Panc1 (cell line): ENCODE measurements at regions not wholly inside any gene's neighbourhood (a gene's known extent, or its start where the extent isn't known, plus 50 kb on each side); places are given as distances from the start of the nearest gene placed in this dataset.

Experiments used
- POLR2AphosphoS5 ChIP-seq: IDR thresholded peaks from 2 replicates; pipeline ENCODE4 v1.6.1; 2012; ENCODE audit warnings: mild to moderate bottlenecking, low read depth, low read length, moderate library complexity
- SIN3A ChIP-seq: IDR thresholded peaks from 2 replicates; pipeline ENCODE4 v1.6.1; 2012; ENCODE audit warnings: low read depth, mild to moderate bottlenecking, low read length, moderate library complexity, borderline replicate concordance; ENCODE audit not compliant: insufficient read depth
- TF ChIP-seq, protein P1 (sequence below): fragments of 450-650 bp; IDR thresholded peaks from 2 replicates; pipeline ENCODE4 v1.5.1; 2017; ENCODE audit warnings: mild to moderate bottlenecking
- TF ChIP-seq, protein P2 (sequence below), 2 experiments: IDR thresholded peaks; 2 replicates each; pipeline ENCODE4 v1.6.1; 2011 to 2012; ENCODE audit warnings: low read depth in 2 of 2, control low read depth in 1 of 2, low read length in 1 of 2, mild to moderate bottlenecking in 1 of 2, moderate library complexity in 1 of 2; ENCODE audit not compliant: insufficient read depth in 1 of 2

DNA sequence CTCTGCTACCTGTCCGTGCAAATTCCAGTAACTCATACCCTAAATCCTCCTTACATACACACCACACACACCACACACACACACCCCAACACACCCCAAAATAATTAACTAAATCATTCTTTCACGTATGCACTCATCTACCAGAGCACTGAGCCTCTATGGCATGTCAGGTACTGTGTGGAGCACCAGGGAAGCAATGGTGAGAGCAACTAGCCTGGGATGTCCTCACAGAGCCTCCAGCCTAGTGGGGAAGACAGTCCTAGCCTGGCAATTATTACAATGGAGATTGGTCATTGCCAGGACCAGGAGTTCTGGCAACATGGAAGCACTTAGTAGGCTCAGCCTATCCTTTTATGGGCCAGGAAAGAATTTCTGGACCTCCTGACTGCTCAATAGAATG is 72.7 kb upstream of the LCLAT1 start:
- TF ChIP-seq, protein P1, sequence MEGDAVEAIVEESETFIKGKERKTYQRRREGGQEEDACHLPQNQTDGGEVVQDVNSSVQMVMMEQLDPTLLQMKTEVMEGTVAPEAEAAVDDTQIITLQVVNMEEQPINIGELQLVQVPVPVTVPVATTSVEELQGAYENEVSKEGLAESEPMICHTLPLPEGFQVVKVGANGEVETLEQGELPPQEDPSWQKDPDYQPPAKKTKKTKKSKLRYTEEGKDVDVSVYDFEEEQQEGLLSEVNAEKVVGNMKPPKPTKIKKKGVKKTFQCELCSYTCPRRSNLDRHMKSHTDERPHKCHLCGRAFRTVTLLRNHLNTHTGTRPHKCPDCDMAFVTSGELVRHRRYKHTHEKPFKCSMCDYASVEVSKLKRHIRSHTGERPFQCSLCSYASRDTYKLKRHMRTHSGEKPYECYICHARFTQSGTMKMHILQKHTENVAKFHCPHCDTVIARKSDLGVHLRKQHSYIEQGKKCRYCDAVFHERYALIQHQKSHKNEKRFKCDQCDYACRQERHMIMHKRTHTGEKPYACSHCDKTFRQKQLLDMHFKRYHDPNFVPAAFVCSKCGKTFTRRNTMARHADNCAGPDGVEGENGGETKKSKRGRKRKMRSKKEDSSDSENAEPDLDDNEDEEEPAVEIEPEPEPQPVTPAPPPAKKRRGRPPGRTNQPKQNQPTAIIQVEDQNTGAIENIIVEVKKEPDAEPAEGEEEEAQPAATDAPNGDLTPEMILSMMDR: no peak
- TF ChIP-seq SIN3A: no peak
- no peak for TF ChIP-seq POLR2AphosphoS5
- TF ChIP-seq, protein P2, sequence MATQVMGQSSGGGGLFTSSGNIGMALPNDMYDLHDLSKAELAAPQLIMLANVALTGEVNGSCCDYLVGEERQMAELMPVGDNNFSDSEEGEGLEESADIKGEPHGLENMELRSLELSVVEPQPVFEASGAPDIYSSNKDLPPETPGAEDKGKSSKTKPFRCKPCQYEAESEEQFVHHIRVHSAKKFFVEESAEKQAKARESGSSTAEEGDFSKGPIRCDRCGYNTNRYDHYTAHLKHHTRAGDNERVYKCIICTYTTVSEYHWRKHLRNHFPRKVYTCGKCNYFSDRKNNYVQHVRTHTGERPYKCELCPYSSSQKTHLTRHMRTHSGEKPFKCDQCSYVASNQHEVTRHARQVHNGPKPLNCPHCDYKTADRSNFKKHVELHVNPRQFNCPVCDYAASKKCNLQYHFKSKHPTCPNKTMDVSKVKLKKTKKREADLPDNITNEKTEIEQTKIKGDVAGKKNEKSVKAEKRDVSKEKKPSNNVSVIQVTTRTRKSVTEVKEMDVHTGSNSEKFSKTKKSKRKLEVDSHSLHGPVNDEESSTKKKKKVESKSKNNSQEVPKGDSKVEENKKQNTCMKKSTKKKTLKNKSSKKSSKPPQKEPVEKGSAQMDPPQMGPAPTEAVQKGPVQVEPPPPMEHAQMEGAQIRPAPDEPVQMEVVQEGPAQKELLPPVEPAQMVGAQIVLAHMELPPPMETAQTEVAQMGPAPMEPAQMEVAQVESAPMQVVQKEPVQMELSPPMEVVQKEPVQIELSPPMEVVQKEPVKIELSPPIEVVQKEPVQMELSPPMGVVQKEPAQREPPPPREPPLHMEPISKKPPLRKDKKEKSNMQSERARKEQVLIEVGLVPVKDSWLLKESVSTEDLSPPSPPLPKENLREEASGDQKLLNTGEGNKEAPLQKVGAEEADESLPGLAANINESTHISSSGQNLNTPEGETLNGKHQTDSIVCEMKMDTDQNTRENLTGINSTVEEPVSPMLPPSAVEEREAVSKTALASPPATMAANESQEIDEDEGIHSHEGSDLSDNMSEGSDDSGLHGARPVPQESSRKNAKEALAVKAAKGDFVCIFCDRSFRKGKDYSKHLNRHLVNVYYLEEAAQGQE (IDR thresholded peaks at IDR 0.05; ENCODE audit: insufficient read depth in 1 of 2, low read depth in 2 of 2, low read length in 1 of 2): no peak
